Heart left ventricle (tissue), 13 donors: ENCODE measurements at regions not wholly inside any gene's neighbourhood (a gene's known extent, or its start where the extent isn't known, plus 50 kb on each side); places are given as distances from the start of the nearest gene placed in this dataset.

Source experiments
- POLR2A ChIP-seq, 2 donors: fragments of 450-650 bp; IDR thresholded peaks; one replicate each; pipeline ENCODE4 v1.6.1; 2017; ENCODE audit warnings: antibody characterized with exemption in 2 of 2, mild to moderate bottlenecking in 2 of 2, moderate library complexity in 2 of 2
- TF ChIP-seq, protein P1 (sequence below), 12 donors: fragments of 200-600 bp; sonication (generic) in 4 of 12; IDR thresholded peaks; one replicate each; pipeline versions ENCODE4 v1.5.0 to v1.8.0; 2018 to 2022; ENCODE audit warnings: antibody characterized with exemption in 12 of 12, mild to moderate bottlenecking in 5 of 12
- donor health status: ischemic (EF 13 %, LVEDD 7.1; RV severe dilation, severe dysfunction).
- donor health status: DM: no; HTN: yes; CAD: no.
- donor health status: DM: no; HTN: no; CAD: no.
- donor health status: ischemic (EF 25% LVEDD 6.9; RV normal size, moderate dysfunction).
- donor health status: ischemic (EF 25% LVEDD 5.7; RV mildly dilated, moderate dysfunction).
- donor health status: ischemic (EF 35%, LVEDD 5.7; RV mildly dilated, moderate dysfunction).
- donor health status: nonischemic (EF 11% LVEDD 7.7; RV severe dilation, severe dysfunction).
- donor health status: DM: yes; HTN: yes; CAD: no.
- donor health status: PGD.
- donor health status: ischemic (EF 29% LVEDD 5.4; RV normal size, mild dysfunction).
- donor health status: nonischemic (EF 23%, LVEDD 6.1; RV moderate dilation, normal function).

GRCh38 chr5:171575386-171575785, 155.9 kb downstream of the FGF18 start:
- TF ChIP-seq, protein P1, sequence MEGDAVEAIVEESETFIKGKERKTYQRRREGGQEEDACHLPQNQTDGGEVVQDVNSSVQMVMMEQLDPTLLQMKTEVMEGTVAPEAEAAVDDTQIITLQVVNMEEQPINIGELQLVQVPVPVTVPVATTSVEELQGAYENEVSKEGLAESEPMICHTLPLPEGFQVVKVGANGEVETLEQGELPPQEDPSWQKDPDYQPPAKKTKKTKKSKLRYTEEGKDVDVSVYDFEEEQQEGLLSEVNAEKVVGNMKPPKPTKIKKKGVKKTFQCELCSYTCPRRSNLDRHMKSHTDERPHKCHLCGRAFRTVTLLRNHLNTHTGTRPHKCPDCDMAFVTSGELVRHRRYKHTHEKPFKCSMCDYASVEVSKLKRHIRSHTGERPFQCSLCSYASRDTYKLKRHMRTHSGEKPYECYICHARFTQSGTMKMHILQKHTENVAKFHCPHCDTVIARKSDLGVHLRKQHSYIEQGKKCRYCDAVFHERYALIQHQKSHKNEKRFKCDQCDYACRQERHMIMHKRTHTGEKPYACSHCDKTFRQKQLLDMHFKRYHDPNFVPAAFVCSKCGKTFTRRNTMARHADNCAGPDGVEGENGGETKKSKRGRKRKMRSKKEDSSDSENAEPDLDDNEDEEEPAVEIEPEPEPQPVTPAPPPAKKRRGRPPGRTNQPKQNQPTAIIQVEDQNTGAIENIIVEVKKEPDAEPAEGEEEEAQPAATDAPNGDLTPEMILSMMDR (IDR thresholded peaks at IDR 0.05): no peak
- TF ChIP-seq POLR2A (IDR thresholded peaks at IDR 0.05): no peak
